Psoas muscle (tissue), 7 donors: ENCODE measurements at regions not wholly inside any gene's neighbourhood (a gene's known extent, or its start where the extent isn't known, plus 50 kb on each side); places are given as distances from the start of the nearest gene placed in this dataset.

Source experiments
- ATAC-seq, 4 donors: fragments of 200-7000 bp; cut with Tn5 transposase; one replicate each; pipeline ENCODE4 v1.9.1; 2020; ENCODE audit warnings: moderate library complexity in 3 of 4, mild to moderate bottlenecking in 2 of 4
- DNase-seq, 2 donors: peaks; one replicate each; pipeline ENCODE4 v3.0.0-alpha.2; 2020
- H3K27ac ChIP-seq: fragments of 200-600 bp; one replicate; pipeline ENCODE4 v1.8.0; 2022
- H3K27me3 ChIP-seq, 3 donors: fragments of 200-600 bp in 1 of 3; one replicate each; pipeline versions ENCODE4 v1.6.1 to v1.8.0; 2013 to 2022; ENCODE audit warnings: low read length in 2 of 3, mild to moderate bottlenecking in 2 of 3, moderate library complexity in 1 of 3; ENCODE audit not compliant: insufficient read depth in 3 of 3
- H3K36me3 ChIP-seq, 2 donors: fragments of 200-600 bp in 1 of 2; one replicate each; pipeline versions ENCODE4 v1.6.1 to v1.8.0; 2013 to 2022; ENCODE audit warnings: low read depth in 1 of 2, mild to moderate bottlenecking in 1 of 2, moderate library complexity in 1 of 2; ENCODE audit not compliant: insufficient read depth in 1 of 2
- H3K4me1 ChIP-seq: fragments of 200-600 bp; one replicate; pipeline ENCODE4 v1.8.0; 2022
- H3K4me3 ChIP-seq: fragments of 200-600 bp; one replicate; pipeline ENCODE4 v1.8.0; 2022; ENCODE audit warnings: mild to moderate bottlenecking
- H3K9me3 ChIP-seq: fragments of 200-600 bp; one replicate; pipeline ENCODE4 v1.8.0; 2022
- CTCF ChIP-seq: fragments of 200-600 bp; IDR thresholded peaks from one replicate; pipeline ENCODE4 v1.8.0; 2022; ENCODE audit warnings: antibody characterized with exemption
- WGBS, 3 donors: extraction: QIAGEN DNeasy Blood & Tissue Kit; methylation state at CpG; one replicate each; pipeline versions ENCODE4 v1.1.6 to v1.1.7; 2013; 5-methylcytosine and 5-hydroxymethylcytosine counted together
- intact Hi-C, 2 donors: fragments of 100-400 bp; cut with DNase I; formaldehyde crosslinking; loops; one replicate each; pipeline versions ENCODE4 v1.11.0 to v1.14.2; 2022
- donor health status: healthy with polysubstance abuse.
- donor health status: DM: no; HTN: no; CAD: no; lungs with moderate emphysema.
- donor health status: Bipolar disorder and iron deficiency.
- donor health status: healthy.
- donor health status: DM: yes; HTN: yes; CAD: no.
- donor health status: DM: no; HTN: no; CAD: no.
- donor health status: DM: yes; HTN: yes; CAD: no.

GRCh38 chr2:184169366-184169765 lies 429.0 kb upstream of the ZNF804A start:
- no peak for DNase-seq
- no peaks in the 10 kb centered on the region for H3K9me3 ChIP-seq
- no peaks in the 10 kb centered on the region for H3K36me3 ChIP-seq
- H3K27ac ChIP-seq: no peak overlapping the region
- intact Hi-C loops: no loop called here
- WGBS, 3 donors: 88 to 93% (median 90%) methylated on average over 4 of the region's 4 CpGs
- ATAC-seq: no peak
- TF ChIP-seq CTCF: no peak
- no peak overlapping the region for H3K4me3 ChIP-seq
- H3K27me3 ChIP-seq: no peaks in the 10 kb centered on the region
- no peaks in the 10 kb centered on the region for H3K4me1 ChIP-seq

GRCh38 chr2:184174493-184175104 lies 423.7 kb upstream of the ZNF804A start:
- ATAC-seq: no peak
- no peak for DNase-seq
- H3K4me3 ChIP-seq: no peak overlapping the region
- intact Hi-C loops: no loop called here
- no peaks in the 10 kb centered on the region for H3K27me3 ChIP-seq
- no peaks in the 10 kb centered on the region for H3K36me3 ChIP-seq
- no peak for TF ChIP-seq CTCF
- H3K27ac ChIP-seq: no peak overlapping the region
- H3K9me3 ChIP-seq: no peaks in the 10 kb centered on the region
- no peaks in the 10 kb centered on the region for H3K4me1 ChIP-seq
- WGBS, 3 donors: 58 to 60% (median 58%) methylated on average over 8 of the region's 8 CpGs

GRCh38 chr2:184178229-184178628 lies 420.1 kb upstream of the ZNF804A start:
- no peak overlapping the region for H3K27ac ChIP-seq
- 21 to 32% (median 22%) methylated on average over 3 of the region's 3 CpGs for WGBS, 3 donors
- peaks cover 8% of the 10 kb centered on the region for H3K9me3 ChIP-seq
- no peak overlapping the region for H3K4me3 ChIP-seq
- intact Hi-C loops: no loop called here
- no peak for TF ChIP-seq CTCF
- ATAC-seq: no peak
- no peaks in the 10 kb centered on the region for H3K4me1 ChIP-seq
- no peaks in the 10 kb centered on the region for H3K27me3 ChIP-seq
- no peaks in the 10 kb centered on the region for H3K36me3 ChIP-seq
- DNase-seq: no peak

- no peaks in the 10 kb centered on the region for H3K36me3 ChIP-seq
- H3K27ac ChIP-seq: no peak overlapping the region
- ATAC-seq: no peak
- no peak for DNase-seq
- no peak for TF ChIP-seq CTCF
- no peaks in the 10 kb centered on the region for H3K4me1 ChIP-seq
- no peaks in the 10 kb centered on the region for H3K27me3 ChIP-seq
- WGBS, 3 donors: 69 to 86% (median 81%) methylated on average over 4 of the region's 4 CpGs
- H3K9me3 ChIP-seq: peaks cover 8% of the 10 kb centered on the region
- H3K4me3 ChIP-seq: no peak overlapping the region
- intact Hi-C loops: no loop called here
Measured at GRCh38 chr2:184186436-184186835, 411.9 kb upstream of the ZNF804A start.

GRCh38 chr2:184187421-184187971 lies 410.8 kb upstream of the ZNF804A start:
- TF ChIP-seq CTCF: no peak
- intact Hi-C loops: no loop called here
- whole genome bisulfite sequencing, 3 donors: 83 to 88% (median 88%) methylated on average over 9 of the region's 9 CpGs
- H3K4me1 ChIP-seq: no peaks in the 10 kb centered on the region
- no peak overlapping the region for H3K4me3 ChIP-seq
- no peak overlapping the region for H3K27ac ChIP-seq
- H3K27me3 ChIP-seq: no peaks in the 10 kb centered on the region
- H3K36me3 ChIP-seq: no peaks in the 10 kb centered on the region
- DNase-seq (no peak), ATAC-seq (no peak)
- peaks cover 2% of the 10 kb centered on the region for H3K9me3 ChIP-seq
